H1 (cell line): ENCODE measurements at regions not wholly inside any gene's neighbourhood (a gene's known extent, or its start where the extent isn't known, plus 50 kb on each side); places are given as distances from the start of the nearest gene placed in this dataset.

Source experiments
- CTCF ChIA-PET: fragments of 300-600 bp; sonication (Branson Sonifier 250); formaldehyde crosslinking; loops from one replicate; lab custom pipeline; 2021; ENCODE audit not compliant: partially characterized antibody; lab: Charles Lee
- POLR2A ChIA-PET: fragments of 300-600 bp; sonication (Branson Sonifier 250); formaldehyde crosslinking; loops from one replicate; lab custom pipeline; 2021; ENCODE audit warnings: inconsistent platforms; ENCODE audit not compliant: partially characterized antibody; lab: Charles Lee
- DNase-seq, 2 experiments: peaks; one replicate each; pipeline versions ENCODE4 v3.0.0 to v3.0.0-alpha.2; 2010 to 2022; ENCODE audit warnings: low spot score in 2 of 2, low read depth in 1 of 2, mixed read lengths in 1 of 2
- FAIRE-seq: peaks from 2 replicates; lab custom pipeline; 2011; peaks lifted over from hg19 to GRCh38; lab: Jason Lieb, UNC
- H2AFZ ChIP-seq: 2 replicates; pipeline ENCODE4 v1.8.1; 2012; ENCODE audit warnings: low read length, inconsistent platforms
- H2AK5ac ChIP-seq: 2 replicates; pipeline ENCODE4 v1.6.1; 2013; ENCODE audit warnings: low read depth, low read length
- H2BK120ac ChIP-seq: replicated peaks from 2 replicates; pipeline ENCODE3; 2013; ENCODE audit warnings: low read depth, low read length, inconsistent platforms
- H2BK12ac ChIP-seq: 2 replicates; pipeline ENCODE4 v1.6.1; 2013; ENCODE audit warnings: low read depth, low read length
- H2BK15ac ChIP-seq: 2 replicates; pipeline ENCODE4 v1.6.1; 2013; ENCODE audit warnings: low read length
- H2BK20ac ChIP-seq: 2 replicates; pipeline ENCODE4 v1.6.1; 2013; ENCODE audit warnings: low read length
- H2BK5ac ChIP-seq: 2 replicates; pipeline ENCODE4 v1.6.1; 2013; ENCODE audit warnings: low read depth, low read length
- H3K14ac ChIP-seq: 2 replicates; pipeline ENCODE4 v1.6.1; 2013; ENCODE audit warnings: inconsistent platforms; ENCODE audit not compliant: insufficient read length
- H3K18ac ChIP-seq: 2 replicates; pipeline ENCODE4 v1.6.1; 2013; ENCODE audit warnings: low read length; ENCODE audit errors: extremely low read depth
- H3K23ac ChIP-seq: 2 replicates; pipeline ENCODE4 v1.6.1; 2013; ENCODE audit warnings: inconsistent platforms; ENCODE audit not compliant: insufficient read length
- H3K23me2 ChIP-seq: 2 replicates; pipeline ENCODE4 v1.6.1; 2013; ENCODE audit warnings: low read depth, low read length
- H3K27ac ChIP-seq: 2 replicates; pipeline ENCODE4 v1.6.1; 2011; ENCODE audit warnings: low read depth, low read length, inconsistent platforms
- H3K27me3 ChIP-seq, 4 experiments: replicated peaks in 1 of 4; 1 replicate in 1 of 4; 2 replicates in 3 of 4; pipeline versions ENCODE4 v1.6.1 to v1.8.1; 2011 to 2013; ENCODE audit warnings: low read length in 3 of 4, mild to moderate bottlenecking in 3 of 4, inconsistent platforms in 2 of 4, mixed read lengths in 2 of 4, moderate library complexity in 1 of 4; ENCODE audit not compliant: control insufficient read depth in 3 of 4, insufficient read depth in 3 of 4; ENCODE audit errors: extremely low read depth in 1 of 4
- H3K36me3 ChIP-seq, 4 experiments: 2 replicates each; pipeline versions ENCODE4 v1.6.1 to v1.8.1; 2011 to 2013; ENCODE audit warnings: mild to moderate bottlenecking in 4 of 4, low read length in 3 of 4, moderate library complexity in 2 of 4, control low read depth in 1 of 4, inconsistent platforms in 1 of 4; ENCODE audit not compliant: insufficient read depth in 4 of 4, control insufficient read depth in 2 of 4
- H3K4ac ChIP-seq: replicated peaks from 2 replicates; pipeline ENCODE3; 2013; ENCODE audit warnings: low read length, low read depth, mixed read lengths, inconsistent platforms; ENCODE audit not compliant: insufficient read length
- H3K4me1 ChIP-seq, 4 experiments: replicated peaks in 1 of 4; 1 replicate in 1 of 4; 2 replicates in 3 of 4; pipeline versions ENCODE4 v1.6.1 to v1.8.1; 2011 to 2013; ENCODE audit warnings: low read length in 3 of 4, inconsistent platforms in 2 of 4, mixed read lengths in 1 of 4; ENCODE audit not compliant: insufficient read depth in 4 of 4, control insufficient read depth in 3 of 4
- H3K4me2 ChIP-seq, 2 experiments: 2 replicates each; pipeline versions ENCODE4 v1.6.1 to v1.8.1; 2011 to 2013; ENCODE audit warnings: low read depth in 2 of 2, low read length in 2 of 2, control low read depth in 1 of 2, inconsistent platforms in 1 of 2, mild to moderate bottlenecking in 1 of 2; ENCODE audit not compliant: insufficient read depth in 1 of 2
- H3K4me3 ChIP-seq, 4 experiments: fragments of 200-600, 300-600 bp in 1 of 4; sonication (generic), shearing (Covaris generic), sonication (Bioruptor Twin) in 1 of 4; 2 replicates each; pipeline versions ENCODE4 v1.5.1 to v1.8.1; 2011 to 2016; ENCODE audit warnings: low read length in 4 of 4, low read depth in 3 of 4, control low read depth in 2 of 4, inconsistent platforms in 2 of 4, mild to moderate bottlenecking in 2 of 4, mixed read lengths in 1 of 4, moderate library complexity in 1 of 4; ENCODE audit not compliant: insufficient read depth in 2 of 4; ENCODE audit errors: extremely low read depth in 1 of 4
- H3K56ac ChIP-seq: replicated peaks from 2 replicates; pipeline ENCODE3; 2013; ENCODE audit warnings: low read depth, mild to moderate bottlenecking, mixed read lengths, low read length, inconsistent platforms; ENCODE audit not compliant: insufficient read length
- H3K79me1 ChIP-seq: 2 replicates; pipeline ENCODE4 v1.6.1; 2013; ENCODE audit warnings: low read depth, low read length, control low read depth
- H3K79me2 ChIP-seq, 2 experiments: 2 replicates each; pipeline versions ENCODE4 v1.6.1 to v1.8.1; 2012 to 2013; ENCODE audit warnings: low read length in 2 of 2, mild to moderate bottlenecking in 2 of 2, inconsistent platforms in 1 of 2; ENCODE audit not compliant: insufficient read depth in 2 of 2, control insufficient read depth in 1 of 2
- H3K9ac ChIP-seq, 4 experiments: replicated peaks in 1 of 4; 1 replicate in 1 of 4; 2 replicates in 3 of 4; pipeline versions ENCODE4 v1.6.1 to v1.8.1; 2011 to 2013; ENCODE audit warnings: low read depth in 3 of 4, low read length in 3 of 4, control low read depth in 2 of 4, mild to moderate bottlenecking in 2 of 4, moderate library complexity in 2 of 4, inconsistent platforms in 1 of 4; ENCODE audit errors: extremely low read depth in 1 of 4
- H3K9me3 ChIP-seq, 2 experiments: 2 replicates each; pipeline versions ENCODE4 v1.6.1 to v1.8.1; 2012 to 2013; ENCODE audit warnings: mild to moderate bottlenecking in 2 of 2, moderate library complexity in 2 of 2, control low read depth in 1 of 2, inconsistent platforms in 1 of 2, low read depth in 1 of 2, low read length in 1 of 2, mixed read lengths in 1 of 2; ENCODE audit not compliant: insufficient read depth in 2 of 2
- H4K20me1 ChIP-seq, 2 experiments: replicated peaks in 1 of 2; 2 replicates each; pipeline versions ENCODE3 to v1.8.1; 2011 to 2013; ENCODE audit warnings: inconsistent platforms in 2 of 2, low read length in 2 of 2, mild to moderate bottlenecking in 1 of 2; ENCODE audit not compliant: insufficient read depth in 2 of 2, control insufficient read depth in 1 of 2
- H4K5ac ChIP-seq: 2 replicates; pipeline ENCODE4 v1.6.1; 2013; ENCODE audit warnings: low read length, low read depth, mixed read lengths, inconsistent platforms; ENCODE audit not compliant: insufficient read length
- H4K8ac ChIP-seq: 2 replicates; pipeline ENCODE4 v1.8.0; 2013; ENCODE audit warnings: mild to moderate bottlenecking, moderate library complexity, low read length, inconsistent platforms; ENCODE audit not compliant: insufficient read depth; ENCODE audit errors: extremely low read depth
- H4K91ac ChIP-seq: replicated peaks from 2 replicates; pipeline ENCODE3; 2013; ENCODE audit warnings: low read length, mixed read lengths, inconsistent platforms; ENCODE audit not compliant: insufficient read length
- BCL11A ChIP-seq, 2 experiments: IDR thresholded peaks; one replicate each; pipeline ENCODE4 v1.6.1; 2011; ENCODE audit warnings: low read depth in 2 of 2, low read length in 2 of 2, mild to moderate bottlenecking in 2 of 2
- BRCA1 ChIP-seq: IDR thresholded peaks from 2 replicates; pipeline ENCODE4 v1.6.1; 2012; ENCODE audit warnings: low read depth, low read length, improper control_type of control experiment
- CHD1 ChIP-seq: IDR thresholded peaks from 2 replicates; pipeline ENCODE4 v1.6.1; 2012; ENCODE audit warnings: low read depth, low read length, improper control_type of control experiment
- EGR1 ChIP-seq: IDR thresholded peaks from 2 replicates; pipeline ENCODE4 v1.6.1; 2011; ENCODE audit warnings: low read depth, low read length, borderline replicate concordance
- EP300 ChIP-seq, 2 experiments: IDR thresholded peaks; 1 replicate in 1 of 2; 2 replicates in 1 of 2; pipeline ENCODE4 v1.6.1; 2011 to 2012; ENCODE audit warnings: low read depth in 2 of 2, low read length in 2 of 2, mild to moderate bottlenecking in 2 of 2, borderline replicate concordance in 1 of 2, inconsistent platforms in 1 of 2, moderate library complexity in 1 of 2
- HDAC2 ChIP-seq, 2 experiments: fragments of 300-600 bp in 1 of 2; sonication (generic) in 1 of 2; IDR thresholded peaks; 2 replicates each; pipeline ENCODE4 v1.6.1; 2011 to 2012; ENCODE audit warnings: low read depth in 2 of 2, low read length in 2 of 2, mild to moderate bottlenecking in 2 of 2, moderate library complexity in 2 of 2, borderline replicate concordance in 1 of 2, inconsistent platforms in 1 of 2
- MAFK ChIP-seq: IDR thresholded peaks from 2 replicates; pipeline ENCODE4 v1.6.1; 2012; ENCODE audit warnings: low read depth, mild to moderate bottlenecking, improper control_type of control experiment, low read length
- POLR2AphosphoS5 ChIP-seq: IDR thresholded peaks from 2 replicates; pipeline ENCODE4 v1.6.1; 2011; ENCODE audit warnings: low read depth, low read length
- SIN3A ChIP-seq, 2 experiments: IDR thresholded peaks in 1 of 2; conservative IDR thresholded peaks in 1 of 2; 2 replicates each; pipeline ENCODE4 v1.6.1; 2011 to 2012; ENCODE audit warnings: low read length in 2 of 2, improper control_type of control experiment in 1 of 2, low read depth in 1 of 2, mild to moderate bottlenecking in 1 of 2
- SP1 ChIP-seq: IDR thresholded peaks from 2 replicates; pipeline ENCODE4 v1.6.1; 2011; ENCODE audit warnings: low read depth, low read length
- SP2 ChIP-seq: IDR thresholded peaks from 2 replicates; pipeline ENCODE4 v1.6.1; 2012; ENCODE audit warnings: mild to moderate bottlenecking, low read length, inconsistent platforms
- YY1 ChIP-seq: IDR thresholded peaks from 2 replicates; pipeline ENCODE4 v1.6.1; 2011; ENCODE audit warnings: low read depth, mild to moderate bottlenecking, low read length
- WGBS, 2 experiments: shearing (Covaris generic) in 1 of 2; methylation state at CpG; one replicate each; pipeline versions ENCODE4 v1.1.6 to v1.1.7; 2013 to 2015; ENCODE audit warnings: low lambda C conversion rate in 2 of 2, mixed read lengths in 2 of 2, inconsistent platforms in 1 of 2, low coverage in 1 of 2, missing lambda C conversion rate in 1 of 2; ENCODE audit not compliant: insufficient replicate concordance in 2 of 2, insufficient coverage in 1 of 2, insufficient read length in 1 of 2; ENCODE audit errors: extremely low coverage in 1 of 2, missing lambda C conversion rate in 1 of 2; 5-methylcytosine and 5-hydroxymethylcytosine counted together
- TF ChIP-seq, protein P1 (sequence below): IDR thresholded peaks from 2 replicates; pipeline ENCODE4 v1.6.1; 2012; ENCODE audit warnings: inconsistent platforms

DNA sequence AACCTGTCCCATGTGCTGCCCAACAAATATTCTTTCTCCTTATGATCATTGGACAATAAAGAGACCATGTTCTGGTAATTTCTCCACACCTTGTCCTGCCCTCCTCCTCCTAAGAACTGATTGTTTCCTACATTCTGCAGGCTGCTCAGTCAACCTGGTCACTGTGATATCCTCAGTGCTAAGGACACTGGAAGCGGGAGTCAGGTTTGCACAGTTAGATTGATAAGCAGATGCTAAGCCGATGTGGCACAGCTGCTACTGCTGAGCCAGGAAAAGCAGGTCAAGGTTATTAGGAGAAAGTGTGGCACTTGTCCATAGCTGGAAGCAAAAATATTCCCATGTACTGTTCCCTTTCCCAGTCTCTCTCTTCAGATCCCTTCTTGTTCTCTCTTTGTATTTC is 154.8 kb downstream of the TFAP2B start:
- H3K36me3 ChIP-seq: no peaks in the 10 kb centered on the region
- H3K79me1 ChIP-seq: no peaks in the 10 kb centered on the region
- no peak overlapping the region for H3K56ac ChIP-seq
- H2BK12ac ChIP-seq: no peak overlapping the region
- 84% methylated on average over 2 of the region's 2 CpGs; no CpG with 5 or more reads in 1 of the 2 experiments for WGBS, 2 experiments
- H2BK120ac ChIP-seq: no peak overlapping the region
- no peaks in the 10 kb centered on the region; the same call in 1 of the 2 replicates for H3K23me2 ChIP-seq
- no peak overlapping the region for H3K4ac ChIP-seq
- H3K14ac ChIP-seq: no peak overlapping the region
- no peak overlapping the region for H3K4me3 ChIP-seq
- no peak overlapping the region for H2BK15ac ChIP-seq
- no peak overlapping the region for H3K18ac ChIP-seq
- no peak overlapping the region for H3K23ac ChIP-seq
- TF ChIP-seq MAFK (no peak), EP300 (IDR thresholded peaks at IDR 0.05; ENCODE audit: borderline replicate concordance in 1 of 2, low read depth in 2 of 2, low read length in 2 of 2) (no peak), SP1 (no peak), HDAC2 (IDR thresholded peaks at IDR 0.05; ENCODE audit: borderline replicate concordance in 1 of 2, low read depth in 2 of 2, low read length in 2 of 2) (no peak), SP2 (no peak), BRCA1 (no peak), EGR1 (no peak), SIN3A (conservative IDR thresholded peaks at IDR 0.05 in 1 of 2, IDR thresholded peaks at IDR 0.05 in 1 of 2; ENCODE audit: low read depth in 1 of 2, low read length in 2 of 2) (no peak), POLR2AphosphoS5 (no peak), YY1 (no peak), BCL11A (IDR thresholded peaks at IDR 0.05; ENCODE audit: low read depth in 2 of 2, low read length in 2 of 2) (no peak), CHD1 (no peak)
- TF ChIP-seq, protein P1, sequence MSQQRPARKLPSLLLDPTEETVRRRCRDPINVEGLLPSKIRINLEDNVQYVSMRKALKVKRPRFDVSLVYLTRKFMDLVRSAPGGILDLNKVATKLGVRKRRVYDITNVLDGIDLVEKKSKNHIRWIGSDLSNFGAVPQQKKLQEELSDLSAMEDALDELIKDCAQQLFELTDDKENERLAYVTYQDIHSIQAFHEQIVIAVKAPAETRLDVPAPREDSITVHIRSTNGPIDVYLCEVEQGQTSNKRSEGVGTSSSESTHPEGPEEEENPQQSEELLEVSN: no peak
- FAIRE-seq (no peak), DNase-seq (no peak)
- POLR2A ChIA-PET: no interaction called here
- H2BK20ac ChIP-seq: no peak overlapping the region
- no peak overlapping the region for H3K4me2 ChIP-seq
- H3K9me3 ChIP-seq: no peaks in the 10 kb centered on the region
- H3K4me1 ChIP-seq: no peaks in the 10 kb centered on the region
- H3K79me2 ChIP-seq: no peaks in the 10 kb centered on the region
- H2AFZ ChIP-seq: no peak overlapping the region
- no peaks in the 10 kb centered on the region for H4K20me1 ChIP-seq
- H3K27ac ChIP-seq: no peak overlapping the region
- H4K5ac ChIP-seq: no peak overlapping the region
- no peak overlapping the region for H2BK5ac ChIP-seq
- no peak overlapping the region for H4K91ac ChIP-seq
- CTCF ChIA-PET: no interaction called here
- no peaks in the 10 kb centered on the region for H3K27me3 ChIP-seq
- no peak overlapping the region for H2AK5ac ChIP-seq
- H3K9ac ChIP-seq: no peak overlapping the region
- no peak overlapping the region for H4K8ac ChIP-seq
